Panc1 (cell line): ENCODE measurements at regions not wholly inside any gene's neighbourhood (a gene's known extent, or its start where the extent isn't known, plus 50 kb on each side); places are given as distances from the start of the nearest gene placed in this dataset.

Experiments
- ATAC-seq: fragments of 200-7000 bp; cut with Tn5 transposase; 2 replicates; pipeline ENCODE4 v1.9.1; 2020; ENCODE audit warnings: mild to moderate bottlenecking, moderate library complexity
- BruUV-seq: library from RNA; stranded (reverse); fragments of 400-500 nt; replicated peaks from 2 replicates; lab custom pipeline; 2021; lab: Mats Ljungman, UMichigan
- CTCF ChIA-PET: fragments of 300-600 bp; sonication (Branson Sonifier 250); formaldehyde crosslinking; loops from one replicate; lab custom pipeline; 2022; ENCODE audit warnings: antibody characterized with exemption; lab: Charles Lee
- POLR2A ChIA-PET: fragments of 300-600 bp; sonication (Branson Sonifier 250); formaldehyde crosslinking; loops from one replicate; lab custom pipeline; 2022; ENCODE audit warnings: antibody characterized with exemption; lab: Charles Lee
- DNase-seq: peaks from one replicate; pipeline ENCODE4 v3.0.0-alpha.2; 2010; ENCODE audit warnings: low read depth, low spot score
- H3K27ac ChIP-seq: 2 replicates; pipeline ENCODE4 v1.5.1; 2011; ENCODE audit warnings: mild to moderate bottlenecking, low read length, inconsistent platforms
- H3K27me3 ChIP-seq: fragments of 200-500 bp; sonication (Bioruptor generic); 2 replicates; pipeline ENCODE4 v1.6.0; 2014; ENCODE audit warnings: low read length, inconsistent platforms; ENCODE audit not compliant: control insufficient read depth, insufficient read depth
- H3K36me3 ChIP-seq: fragments of 200-500 bp; sonication (Bioruptor generic); 2 replicates; pipeline ENCODE4 v1.5.1; 2014; ENCODE audit warnings: inconsistent platforms, mild to moderate bottlenecking, low read length, moderate library complexity; ENCODE audit not compliant: control insufficient read depth, insufficient read depth
- H3K4me1 ChIP-seq: 2 replicates; pipeline ENCODE4 v1.5.1; 2011; ENCODE audit warnings: inconsistent platforms, mild to moderate bottlenecking, low read length, moderate library complexity; ENCODE audit not compliant: control insufficient read depth, insufficient read depth
- H3K4me3 ChIP-seq, 2 experiments: 2 replicates each; pipeline ENCODE4 v1.5.1; 2011 to 2012; ENCODE audit warnings: low read depth in 2 of 2, low read length in 2 of 2, mild to moderate bottlenecking in 2 of 2, inconsistent platforms in 1 of 2, moderate library complexity in 1 of 2
- H3K9me3 ChIP-seq: fragments of 200-500 bp; sonication (Bioruptor generic); 2 replicates; pipeline ENCODE4 v1.5.1; 2014; ENCODE audit warnings: low read depth, mild to moderate bottlenecking, inconsistent platforms, low read length, moderate library complexity; ENCODE audit not compliant: control insufficient read depth, insufficient read depth
- CTCF ChIP-seq: fragments of 450-650 bp; IDR thresholded peaks from 2 replicates; pipeline ENCODE4 v1.5.1; 2017; ENCODE audit warnings: mild to moderate bottlenecking
- POLR2AphosphoS5 ChIP-seq: IDR thresholded peaks from 2 replicates; pipeline ENCODE4 v1.6.1; 2012; ENCODE audit warnings: mild to moderate bottlenecking, low read depth, low read length, moderate library complexity
- SIN3A ChIP-seq: IDR thresholded peaks from 2 replicates; pipeline ENCODE4 v1.6.1; 2012; ENCODE audit warnings: low read depth, mild to moderate bottlenecking, low read length, moderate library complexity, borderline replicate concordance; ENCODE audit not compliant: insufficient read depth
- TCF7L2 ChIP-seq: IDR thresholded peaks from 2 replicates; pipeline ENCODE4 v1.6.1; 2011; ENCODE audit warnings: mild to moderate bottlenecking, low read depth, low read length, inconsistent platforms
- in situ Hi-C: cut with HindIII; loops from 2 replicates; pipeline ENCODE4 v1.10.0; 2016; ENCODE audit warnings: low sequenced_read_pairs, low pct_unique_long_range_greater_than_20kb
- intact Hi-C: fragments of 100-400 bp; cut with micrococcal nuclease; formaldehyde crosslinking; loops from one replicate; pipeline ENCODE4 v1.10.0; 2022; ENCODE audit not compliant: unreplicated experiment
- TF ChIP-seq, protein P1 (sequence below), 2 experiments: IDR thresholded peaks; 2 replicates each; pipeline ENCODE4 v1.6.1; 2011 to 2012; ENCODE audit warnings: low read depth in 2 of 2, control low read depth in 1 of 2, low read length in 1 of 2, mild to moderate bottlenecking in 1 of 2, moderate library complexity in 1 of 2; ENCODE audit not compliant: insufficient read depth in 1 of 2

DNA sequence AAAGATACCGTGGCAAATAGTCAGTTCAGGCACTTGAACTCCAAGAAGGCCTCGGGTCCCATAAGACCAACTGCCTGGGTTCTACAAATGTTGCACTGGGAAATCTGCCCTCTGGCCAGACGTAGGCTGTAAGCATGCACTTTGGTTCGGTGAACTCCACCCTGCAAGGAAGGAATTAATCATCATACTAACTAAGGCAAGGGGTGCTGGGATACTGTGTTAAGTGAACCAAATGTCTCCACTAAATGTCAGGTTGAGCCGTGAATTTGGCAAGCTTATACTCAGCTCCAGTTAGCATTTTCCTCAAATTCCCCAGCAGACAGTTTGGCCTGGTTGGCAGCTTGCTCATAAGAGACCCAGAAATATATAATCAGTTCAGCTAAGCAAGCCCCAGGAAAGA is 385.9 kb downstream of the GPATCH2 start:
- no peak for TF ChIP-seq TCF7L2
- TF ChIP-seq SIN3A: no peak
- TF ChIP-seq, protein P1, sequence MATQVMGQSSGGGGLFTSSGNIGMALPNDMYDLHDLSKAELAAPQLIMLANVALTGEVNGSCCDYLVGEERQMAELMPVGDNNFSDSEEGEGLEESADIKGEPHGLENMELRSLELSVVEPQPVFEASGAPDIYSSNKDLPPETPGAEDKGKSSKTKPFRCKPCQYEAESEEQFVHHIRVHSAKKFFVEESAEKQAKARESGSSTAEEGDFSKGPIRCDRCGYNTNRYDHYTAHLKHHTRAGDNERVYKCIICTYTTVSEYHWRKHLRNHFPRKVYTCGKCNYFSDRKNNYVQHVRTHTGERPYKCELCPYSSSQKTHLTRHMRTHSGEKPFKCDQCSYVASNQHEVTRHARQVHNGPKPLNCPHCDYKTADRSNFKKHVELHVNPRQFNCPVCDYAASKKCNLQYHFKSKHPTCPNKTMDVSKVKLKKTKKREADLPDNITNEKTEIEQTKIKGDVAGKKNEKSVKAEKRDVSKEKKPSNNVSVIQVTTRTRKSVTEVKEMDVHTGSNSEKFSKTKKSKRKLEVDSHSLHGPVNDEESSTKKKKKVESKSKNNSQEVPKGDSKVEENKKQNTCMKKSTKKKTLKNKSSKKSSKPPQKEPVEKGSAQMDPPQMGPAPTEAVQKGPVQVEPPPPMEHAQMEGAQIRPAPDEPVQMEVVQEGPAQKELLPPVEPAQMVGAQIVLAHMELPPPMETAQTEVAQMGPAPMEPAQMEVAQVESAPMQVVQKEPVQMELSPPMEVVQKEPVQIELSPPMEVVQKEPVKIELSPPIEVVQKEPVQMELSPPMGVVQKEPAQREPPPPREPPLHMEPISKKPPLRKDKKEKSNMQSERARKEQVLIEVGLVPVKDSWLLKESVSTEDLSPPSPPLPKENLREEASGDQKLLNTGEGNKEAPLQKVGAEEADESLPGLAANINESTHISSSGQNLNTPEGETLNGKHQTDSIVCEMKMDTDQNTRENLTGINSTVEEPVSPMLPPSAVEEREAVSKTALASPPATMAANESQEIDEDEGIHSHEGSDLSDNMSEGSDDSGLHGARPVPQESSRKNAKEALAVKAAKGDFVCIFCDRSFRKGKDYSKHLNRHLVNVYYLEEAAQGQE (IDR thresholded peaks at IDR 0.05; ENCODE audit: insufficient read depth in 1 of 2, low read depth in 2 of 2, low read length in 1 of 2): no peak
- no peak for TF ChIP-seq POLR2AphosphoS5
- no peak for TF ChIP-seq CTCF
- Histone ChIP-seq H3K27ac (no peak overlapping the region), H3K4me3 (no peak overlapping the region), H3K9me3 (no peaks in the 10 kb centered on the region), H3K36me3 (no peaks in the 10 kb centered on the region), H3K27me3 (no peaks in the 10 kb centered on the region), H3K4me1 (no peaks in the 10 kb centered on the region)
- no TSS peak for BruUV-seq
- ChIA-PET CTCF (no interaction called here), POLR2A (no interaction called here)
- in situ Hi-C loops: no loop called here
- DNase-seq (no peak), ATAC-seq (no peak)
- intact Hi-C loops: no loop called here

GRCh38 chr1:217240656-217241055 is 390.2 kb downstream of the GPATCH2 start:
- BruUV-seq: no TSS peak
- Histone ChIP-seq H3K9me3 (no peaks in the 10 kb centered on the region), H3K27ac (no peak overlapping the region), H3K4me1 (no peaks in the 10 kb centered on the region), H3K4me3 (no peak overlapping the region), H3K36me3 (no peaks in the 10 kb centered on the region), H3K27me3 (no peaks in the 10 kb centered on the region)
- TF ChIP-seq TCF7L2: no peak
- TF ChIP-seq POLR2AphosphoS5: no peak
- TF ChIP-seq, protein P1 (IDR thresholded peaks at IDR 0.05; ENCODE audit: insufficient read depth in 1 of 2, low read depth in 2 of 2, low read length in 1 of 2): no peak
- no peak for TF ChIP-seq CTCF
- no peak for TF ChIP-seq SIN3A
- ChIA-PET CTCF (no interaction called here), POLR2A (no interaction called here)
- in situ Hi-C loops (no loop called here), intact Hi-C loops (no loop called here)
- DNase-seq (no peak), ATAC-seq (no peak)
